Kidney (tissue), 13 donors: ENCODE measurements at regions not wholly inside any gene's neighbourhood (a gene's known extent, or its start where the extent isn't known, plus 50 kb on each side); places are given as distances from the start of the nearest gene placed in this dataset.

ENCODE experiments used
- DNase-seq, 5 donors: peaks; one replicate each; pipeline ENCODE4 v3.0.0-alpha.2; 2013 to 2020
- FAIRE-seq: peaks from 2 replicates; lab custom pipeline; 2012; peaks lifted over from hg19 to GRCh38; lab: Jason Lieb, UNC
- H3K27ac ChIP-seq, 2 donors: one replicate each; pipeline ENCODE4 v1.7.0; 2013; ENCODE audit warnings: low read depth in 2 of 2, low read length in 2 of 2, inconsistent platforms in 1 of 2
- H3K27me3 ChIP-seq: one replicate; pipeline ENCODE4 v1.7.1; 2013; ENCODE audit warnings: low read length, inconsistent platforms; ENCODE audit not compliant: control insufficient read depth, insufficient read depth
- H3K36me3 ChIP-seq, 3 donors: one replicate each; pipeline versions ENCODE4 v1.7.0 to v1.7.1; 2013; ENCODE audit warnings: low read length in 3 of 3, control low read depth in 1 of 3, inconsistent platforms in 1 of 3; ENCODE audit not compliant: insufficient read depth in 3 of 3, control insufficient read depth in 2 of 3
- H3K4me1 ChIP-seq, 3 donors: one replicate each; pipeline versions ENCODE4 v1.7.0 to v1.7.1; 2013; ENCODE audit warnings: low read length in 3 of 3, inconsistent platforms in 1 of 3, low read depth in 1 of 3; ENCODE audit not compliant: control insufficient read depth in 2 of 3, insufficient read depth in 2 of 3
- H3K4me3 ChIP-seq, 3 donors: one replicate each; pipeline versions ENCODE4 v1.7.0 to v1.8.1; 2013; ENCODE audit warnings: low read length in 3 of 3, control low read depth in 1 of 3, inconsistent platforms in 1 of 3
- H3K9ac ChIP-seq, 3 donors: one replicate each; pipeline versions ENCODE4 v1.7.0 to v1.7.1; 2013; ENCODE audit warnings: low read length in 3 of 3, control low read depth in 1 of 3, inconsistent platforms in 1 of 3
- H3K9me3 ChIP-seq, 3 donors: one replicate each; pipeline versions ENCODE4 v1.7.0 to v1.7.1; 2013; ENCODE audit warnings: low read length in 3 of 3, control low read depth in 1 of 3, inconsistent platforms in 1 of 3; ENCODE audit not compliant: control insufficient read depth in 2 of 3, insufficient read depth in 1 of 3
- CTCF ChIP-seq: IDR thresholded peaks from 3 replicates; pipeline ENCODE4 v1.5.1; 2012; ENCODE audit warnings: mild to moderate bottlenecking, moderate library complexity, borderline replicate concordance; ENCODE audit not compliant: insufficient read depth; ENCODE audit errors: extremely low read depth
- intact Hi-C: fragments of 100-400 bp; cut with DNase I; formaldehyde crosslinking; loops from one replicate; pipeline ENCODE4 v1.11.1; 2022
- donor health status: control.
- donor health status: control.
- donor health status: control.
- donor health status: control.
- donor health status: control.
- donor health status: DM: yes; HTN: yes; CAD: no.
- donor health status: Normal renal cell carcinoma (clear cell type).

GRCh38 chr13:103358255-103358932, 292.2 kb upstream of the SLC10A2 start:
- FAIRE-seq (no peak), DNase-seq (no peak)
- H3K27me3 ChIP-seq = no peaks in the 10 kb centered on the region
- no peak overlapping the region for H3K27ac ChIP-seq
- no peaks in the 10 kb centered on the region for H3K9me3 ChIP-seq
- H3K36me3 ChIP-seq = no peaks in the 10 kb centered on the region
- H3K4me3 ChIP-seq = no peak overlapping the region
- H3K4me1 ChIP-seq = no peaks in the 10 kb centered on the region
- TF ChIP-seq CTCF = no peak
- H3K9ac ChIP-seq = no peak overlapping the region
- intact Hi-C loops = no loop called here

- Histone ChIP-seq H3K36me3 (no peaks in the 10 kb centered on the region), H3K9ac (no peak overlapping the region), H3K27ac (no peak overlapping the region), H3K27me3 (no peaks in the 10 kb centered on the region), H3K4me3 (no peak overlapping the region), H3K9me3 (no peaks in the 10 kb centered on the region), H3K4me1 (no peaks in the 10 kb centered on the region)
- intact Hi-C loops = no loop called here
- FAIRE-seq (no peak), DNase-seq (no peak)
- TF ChIP-seq CTCF = no peak
Observed at GRCh38 chr13:103356226-103356864, 290.1 kb upstream of the SLC10A2 start.

GRCh38 chr13:103354171-103354570, 288.0 kb upstream of the SLC10A2 start:
- no peaks in the 10 kb centered on the region for H3K27me3 ChIP-seq
- no peak overlapping the region for H3K27ac ChIP-seq
- no peaks in the 10 kb centered on the region for H3K9me3 ChIP-seq
- H3K4me3 ChIP-seq = no peak overlapping the region
- no peak for DNase-seq
- no peaks in the 10 kb centered on the region for H3K4me1 ChIP-seq
- H3K36me3 ChIP-seq = no peaks in the 10 kb centered on the region
- FAIRE-seq = no peak
- intact Hi-C loops = no loop called here
- no peak overlapping the region for H3K9ac ChIP-seq
- TF ChIP-seq CTCF = no peak
